Activated CD4-positive, alpha-beta T cell treated with anti-CD3 and anti-CD28 coated beads, Interleukin-2, amount 10 ng/mL, durations not matched to agents 7 days and 5 days (primary cell): ENCODE measurements at regions not wholly inside any gene's neighbourhood (a gene's known extent, or its start where the extent isn't known, plus 50 kb on each side); places are given as distances from the start of the nearest gene placed in this dataset.

ENCODE experiments used
- CTCF ChIA-PET: fragments of 350-600 bp; sonication (Branson Sonifier 250); formaldehyde crosslinking; loops from one replicate; lab custom pipeline; 2021; ENCODE audit warnings: antibody characterized with exemption; lab: Charles Lee
- POLR2A ChIA-PET: fragments of 350-600 bp; sonication (Branson Sonifier 250); formaldehyde crosslinking; loops from one replicate; lab custom pipeline; 2021; ENCODE audit warnings: antibody characterized with exemption; lab: Charles Lee
- DNase-seq: peaks from one replicate; pipeline ENCODE4 v3.0.0-alpha.2; 2020
- H3K27ac Mint-ChIP-seq: one replicate; pipeline ENCODE4 v1.8.0; 2021; ENCODE audit warnings: mild to moderate bottlenecking, moderate library complexity, mixed read lengths
- H3K27me3 Mint-ChIP-seq: one replicate; pipeline ENCODE4 v1.8.0; 2021; ENCODE audit warnings: mixed read lengths
- H3K36me3 Mint-ChIP-seq: one replicate; pipeline ENCODE4 v1.8.0; 2021; ENCODE audit warnings: low read depth, mixed read lengths
- H3K4me1 Mint-ChIP-seq: one replicate; pipeline ENCODE4 v1.8.0; 2021; ENCODE audit warnings: mixed read lengths
- H3K4me3 Mint-ChIP-seq: one replicate; pipeline ENCODE4 v1.8.0; 2021; ENCODE audit warnings: mild to moderate bottlenecking, moderate library complexity, mixed read lengths
- H3K9me3 Mint-ChIP-seq: one replicate; pipeline ENCODE4 v1.8.0; 2021; ENCODE audit warnings: mixed read lengths

- Mint-ChIP-seq H3K36me3 (no peaks in the 10 kb centered on the region), H3K27me3 (peaks cover 22% of the 10 kb centered on the region), H3K9me3 (no peaks in the 10 kb centered on the region), H3K27ac (no peak overlapping the region), H3K4me3 (no peak overlapping the region), H3K4me1 (peaks cover under 1% of the 10 kb centered on the region)
- ChIA-PET POLR2A (interaction anchor here (0.5 kb wide), 1 partner anchor 336 kb away, joined by 4 read pairs; no protein-coding TSS in a partner anchor), CTCF (no interaction called here)
- DNase-seq: no peak
Measured at GRCh38 chr3:194775266-194775665, 89.6 kb downstream of the FAM43A start.

- ChIA-PET CTCF (no interaction called here), POLR2A (no interaction called here)
- Mint-ChIP-seq H3K4me3 (no peak overlapping the region), H3K27ac (no peak overlapping the region), H3K4me1 (no peaks in the 10 kb centered on the region), H3K9me3 (no peaks in the 10 kb centered on the region), H3K27me3 (peaks cover 21% of the 10 kb centered on the region), H3K36me3 (no peaks in the 10 kb centered on the region)
- DNase-seq: no peak
Measured at GRCh38 chr3:194775731-194776130, 90.0 kb downstream of the FAM43A start.

- H3K9me3 Mint-ChIP-seq: no peaks in the 10 kb centered on the region
- no peaks in the 10 kb centered on the region for H3K36me3 Mint-ChIP-seq
- no peak for DNase-seq
- ChIA-PET POLR2A (no interaction called here), CTCF (no interaction called here)
- no peaks in the 10 kb centered on the region for H3K4me1 Mint-ChIP-seq
- no peak overlapping the region for H3K27ac Mint-ChIP-seq
- peaks cover 13% of the 10 kb centered on the region for H3K27me3 Mint-ChIP-seq
- no peak overlapping the region for H3K4me3 Mint-ChIP-seq
Measured at GRCh38 chr3:194777729-194778128, 92.0 kb downstream of the FAM43A start.

- Mint-ChIP-seq H3K4me3 (no peak overlapping the region), H3K9me3 (no peaks in the 10 kb centered on the region), H3K36me3 (no peaks in the 10 kb centered on the region), H3K27ac (no peak overlapping the region), H3K27me3 (peaks cover 11% of the 10 kb centered on the region), H3K4me1 (no peaks in the 10 kb centered on the region)
- ChIA-PET CTCF (interaction anchor here (1.0 to 1.7 kb wide), 2 partner anchors 11 to 12 kb away, joined by 4 read pairs; no protein-coding TSS in a partner anchor), POLR2A (no interaction called here)
- DNase-seq: no peak
Measured at GRCh38 chr3:194779729-194780224, 94.1 kb downstream of the FAM43A start.

GRCh38 chr3:194780706-194781105, 95.0 kb downstream of the FAM43A start:
- DNase-seq: no peak
- H3K9me3 Mint-ChIP-seq: no peaks in the 10 kb centered on the region
- ChIA-PET POLR2A (no interaction called here), CTCF (interaction anchor here (0.6 to 1.7 kb wide), 3 partner anchors 11 to 40 kb away, joined by 3 to 4 read pairs (median 4); no protein-coding TSS in a partner anchor)
- H3K36me3 Mint-ChIP-seq: no peaks in the 10 kb centered on the region
- H3K4me3 Mint-ChIP-seq: no peak overlapping the region
- no peaks in the 10 kb centered on the region for H3K4me1 Mint-ChIP-seq
- H3K27me3 Mint-ChIP-seq: peaks cover 11% of the 10 kb centered on the region
- H3K27ac Mint-ChIP-seq: no peak overlapping the region

- Mint-ChIP-seq H3K4me3 (no peak overlapping the region), H3K4me1 (no peaks in the 10 kb centered on the region), H3K27me3 (peaks cover 11% of the 10 kb centered on the region), H3K36me3 (no peaks in the 10 kb centered on the region), H3K27ac (no peak overlapping the region), H3K9me3 (no peaks in the 10 kb centered on the region)
- ChIA-PET CTCF (interaction anchor here (1.0 kb wide), 1 partner anchor 13 kb away, joined by 3 read pairs; no protein-coding TSS in a partner anchor), POLR2A (no interaction called here)
- DNase-seq: no peak
Measured at GRCh38 chr3:194781617-194782016, 95.9 kb downstream of the FAM43A start.

GRCh38 chr3:194782698-194783404, 97.2 kb downstream of the FAM43A start:
- H3K27me3 Mint-ChIP-seq: peaks cover 4% of the 10 kb centered on the region
- DNase-seq: no peak
- no peaks in the 10 kb centered on the region for H3K9me3 Mint-ChIP-seq
- H3K4me1 Mint-ChIP-seq: no peaks in the 10 kb centered on the region
- no peak overlapping the region for H3K27ac Mint-ChIP-seq
- ChIA-PET CTCF (no interaction called here), POLR2A (no interaction called here)
- H3K36me3 Mint-ChIP-seq: no peaks in the 10 kb centered on the region
- H3K4me3 Mint-ChIP-seq: no peak overlapping the region

- DNase-seq: no peak
- H3K36me3 Mint-ChIP-seq: no peaks in the 10 kb centered on the region
- no peak overlapping the region for H3K27ac Mint-ChIP-seq
- H3K4me3 Mint-ChIP-seq: no peak overlapping the region
- no peaks in the 10 kb centered on the region for H3K27me3 Mint-ChIP-seq
- no peaks in the 10 kb centered on the region for H3K4me1 Mint-ChIP-seq
- POLR2A ChIA-PET: no interaction called here
- H3K9me3 Mint-ChIP-seq: no peaks in the 10 kb centered on the region
- CTCF ChIA-PET: no interaction called here
Measured at GRCh38 chr3:194784361-194784760, 98.7 kb downstream of the FAM43A start.

- Mint-ChIP-seq H3K27me3 (no peaks in the 10 kb centered on the region), H3K4me3 (no peak overlapping the region)
Measured at GRCh38 chr3:194785315-194785714, 99.6 kb downstream of the FAM43A start.

GRCh38 chr3:194787072-194787471, 101.4 kb downstream of the FAM43A start:
- H3K27me3 Mint-ChIP-seq: no peaks in the 10 kb centered on the region
- no peaks in the 10 kb centered on the region for H3K4me1 Mint-ChIP-seq
- H3K9me3 Mint-ChIP-seq: no peaks in the 10 kb centered on the region
- H3K36me3 Mint-ChIP-seq: no peaks in the 10 kb centered on the region
- no peak overlapping the region for H3K27ac Mint-ChIP-seq
- no peak for DNase-seq
- H3K4me3 Mint-ChIP-seq: no peak overlapping the region
- ChIA-PET CTCF (interaction anchor here (1.7 kb wide), 1 partner anchor 16 kb away, joined by 4 read pairs; no protein-coding TSS in a partner anchor), POLR2A (no interaction called here)

More at GRCh38 chr3:194785315-194785714, 99.6 kb downstream of the FAM43A start:
- POLR2A ChIA-PET: no interaction called here
- DNase-seq: no peak
- H3K9me3 Mint-ChIP-seq: no peaks in the 10 kb centered on the region
- CTCF ChIA-PET: no interaction called here
- no peaks in the 10 kb centered on the region for H3K4me1 Mint-ChIP-seq
- H3K36me3 Mint-ChIP-seq: no peaks in the 10 kb centered on the region
- no peak overlapping the region for H3K27ac Mint-ChIP-seq

- ChIA-PET POLR2A (no interaction called here), CTCF (interaction anchor here (1.7 kb wide), 1 partner anchor 16 kb away, joined by 4 read pairs; no protein-coding TSS in a partner anchor)
- H3K4me1 Mint-ChIP-seq: no peaks in the 10 kb centered on the region
- no peaks in the 10 kb centered on the region for H3K9me3 Mint-ChIP-seq
- H3K27me3 Mint-ChIP-seq: no peaks in the 10 kb centered on the region
- H3K36me3 Mint-ChIP-seq: no peaks in the 10 kb centered on the region
- no peak overlapping the region for H3K4me3 Mint-ChIP-seq
- no peak for DNase-seq
- no peak overlapping the region for H3K27ac Mint-ChIP-seq
Measured at GRCh38 chr3:194787650-194788049, 102.0 kb downstream of the FAM43A start.

- Mint-ChIP-seq H3K27ac (no peak overlapping the region), H3K9me3 (peaks cover 21% of the 10 kb centered on the region), H3K27me3 (no peaks in the 10 kb centered on the region), H3K36me3 (peaks cover 4% of the 10 kb centered on the region), H3K4me3 (no peak overlapping the region), H3K4me1 (peaks cover 5% of the 10 kb centered on the region)
- POLR2A ChIA-PET: no interaction called here
- DNase-seq: no peak
- CTCF ChIA-PET: interaction anchor here (1.2 kb wide), 1 partner anchor 12 kb away, joined by 4 read pairs; no protein-coding TSS in a partner anchor
Measured at GRCh38 chr3:194792368-194792767, 106.7 kb downstream of the FAM43A start.

GRCh38 chr3:194797555-194798250, 112.0 kb downstream of the FAM43A start:
- Mint-ChIP-seq H3K4me1 (peaks cover 5% of the 10 kb centered on the region), H3K4me3 (no peak overlapping the region)
- CTCF ChIA-PET: interaction anchor here (0.5 to 0.6 kb wide), 2 partner anchors 111 to 589 kb away, joined by 3 to 4 read pairs; no protein-coding TSS in a partner anchor

More at GRCh38 chr3:194797555-194798250, 112.0 kb downstream of the FAM43A start:
- Mint-ChIP-seq H3K27me3 (no peaks in the 10 kb centered on the region), H3K36me3 (peaks cover 4% of the 10 kb centered on the region), H3K27ac (no peak overlapping the region), H3K9me3 (peaks cover 21% of the 10 kb centered on the region)
- POLR2A ChIA-PET: no interaction called here
- no peak for DNase-seq
